GM19467 (cell line): ENCODE measurements at regions not wholly inside any gene's neighbourhood (a gene's known extent, or its start where the extent isn't known, plus 50 kb on each side); places are given as distances from the start of the nearest gene placed in this dataset.

ENCODE experiments used
- ATAC-seq: cut with Tn5 transposase; IDR thresholded peaks from one replicate; pipeline ENCODE4 v1.9.1; 2021; ENCODE audit warnings: mild to moderate bottlenecking, moderate library complexity; ENCODE audit not compliant: unreplicated experiment

- no peak for ATAC-seq
Measured at GRCh38 chr17:79145548-79145947, 70.9 kb downstream of the ENGASE start.

- ATAC-seq = no peak
Measured at GRCh38 chr17:79144133-79144532, 69.5 kb downstream of the ENGASE start.

- no peak for ATAC-seq
Measured at GRCh38 chr17:79142375-79142774, 67.8 kb downstream of the ENGASE start.

- no peak for ATAC-seq
Measured at GRCh38 chr17:79141578-79142355, 67.1 kb downstream of the ENGASE start.

GRCh38 chr17:79138826-79139225 lies 64.2 kb downstream of the ENGASE start:
- ATAC-seq = no peak

- ATAC-seq = no peak
Measured at GRCh38 chr17:79137789-79138165, 63.2 kb downstream of the ENGASE start.

GRCh38 chr17:79137015-79137788 lies 62.6 kb downstream of the ENGASE start:
- no peak for ATAC-seq

GRCh38 chr17:79136596-79136995 lies 62.0 kb downstream of the ENGASE start:
- no peak for ATAC-seq
